RWPE1 (cell line): ENCODE measurements at regions not wholly inside any gene's neighbourhood (a gene's known extent, or its start where the extent isn't known, plus 50 kb on each side); places are given as distances from the start of the nearest gene placed in this dataset.
"Not testable (repeated sequence)": the region's sequence is repeated elsewhere in the genome, so short reads cannot be mapped to it uniquely, and the experiment has no call there.

Experiments used
- CTCF ChIA-PET: fragments of 350-600 bp; sonication (Branson Sonifier 250); formaldehyde crosslinking; extraction: SDS; loops from one replicate; lab custom pipeline; 2021; lab: Yijun Ruan, JAX
- POLR2A ChIA-PET: fragments of 400-600 bp; formaldehyde crosslinking; extraction: SDS; loops from one replicate; lab custom pipeline; 2020; ENCODE audit warnings: antibody characterized with exemption; ENCODE audit not compliant: low non-redundant PET; lab: Yijun Ruan, JAX
- DNase-seq: peaks from one replicate; pipeline ENCODE4 v3.0.0; 2012; ENCODE audit warnings: low spot score
- H3K27ac ChIP-seq: fragments of 450-650 bp; 2 replicates; pipeline ENCODE4 v1.5.1; 2017
- TF ChIP-seq, protein P1 (sequence below): fragments of 450-650 bp; conservative IDR thresholded peaks from 2 replicates; pipeline ENCODE4 v1.5.1; 2017; ENCODE audit warnings: low read depth, mild to moderate bottlenecking

DNA sequence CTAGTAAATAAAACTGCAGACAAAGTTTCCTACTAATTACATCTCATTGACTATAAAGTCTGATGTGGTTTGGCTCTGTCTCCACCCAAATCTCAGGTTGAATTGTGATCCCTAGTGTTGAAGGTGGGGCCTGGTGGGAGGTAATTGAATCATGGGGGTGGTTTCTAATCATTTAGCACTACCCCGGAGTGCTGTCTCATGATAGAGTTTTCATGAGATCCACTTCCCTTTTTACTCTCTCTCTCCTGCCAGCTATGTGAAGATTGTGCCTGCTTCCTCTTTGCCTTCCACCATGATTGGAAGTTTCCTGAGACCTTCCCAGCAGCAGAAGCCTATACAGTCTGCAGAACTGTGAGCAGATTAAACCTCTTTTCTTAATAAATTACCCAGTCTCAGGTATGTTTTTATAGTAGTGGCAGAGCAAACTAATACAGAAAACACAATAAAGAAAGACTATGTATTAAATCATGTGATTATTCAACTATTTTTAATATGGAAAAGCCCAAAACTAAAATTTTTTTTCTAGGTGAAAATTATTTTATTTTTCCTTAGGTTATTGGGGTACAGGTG is 232.1 kb downstream of the FZD1 start:
- no peak overlapping the region for H3K27ac ChIP-seq
- CTCF ChIA-PET: no interaction called here
- DNase-seq: no peak
- TF ChIP-seq, protein P1, sequence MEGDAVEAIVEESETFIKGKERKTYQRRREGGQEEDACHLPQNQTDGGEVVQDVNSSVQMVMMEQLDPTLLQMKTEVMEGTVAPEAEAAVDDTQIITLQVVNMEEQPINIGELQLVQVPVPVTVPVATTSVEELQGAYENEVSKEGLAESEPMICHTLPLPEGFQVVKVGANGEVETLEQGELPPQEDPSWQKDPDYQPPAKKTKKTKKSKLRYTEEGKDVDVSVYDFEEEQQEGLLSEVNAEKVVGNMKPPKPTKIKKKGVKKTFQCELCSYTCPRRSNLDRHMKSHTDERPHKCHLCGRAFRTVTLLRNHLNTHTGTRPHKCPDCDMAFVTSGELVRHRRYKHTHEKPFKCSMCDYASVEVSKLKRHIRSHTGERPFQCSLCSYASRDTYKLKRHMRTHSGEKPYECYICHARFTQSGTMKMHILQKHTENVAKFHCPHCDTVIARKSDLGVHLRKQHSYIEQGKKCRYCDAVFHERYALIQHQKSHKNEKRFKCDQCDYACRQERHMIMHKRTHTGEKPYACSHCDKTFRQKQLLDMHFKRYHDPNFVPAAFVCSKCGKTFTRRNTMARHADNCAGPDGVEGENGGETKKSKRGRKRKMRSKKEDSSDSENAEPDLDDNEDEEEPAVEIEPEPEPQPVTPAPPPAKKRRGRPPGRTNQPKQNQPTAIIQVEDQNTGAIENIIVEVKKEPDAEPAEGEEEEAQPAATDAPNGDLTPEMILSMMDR: no peak
- POLR2A ChIA-PET: no interaction called here

DNA sequence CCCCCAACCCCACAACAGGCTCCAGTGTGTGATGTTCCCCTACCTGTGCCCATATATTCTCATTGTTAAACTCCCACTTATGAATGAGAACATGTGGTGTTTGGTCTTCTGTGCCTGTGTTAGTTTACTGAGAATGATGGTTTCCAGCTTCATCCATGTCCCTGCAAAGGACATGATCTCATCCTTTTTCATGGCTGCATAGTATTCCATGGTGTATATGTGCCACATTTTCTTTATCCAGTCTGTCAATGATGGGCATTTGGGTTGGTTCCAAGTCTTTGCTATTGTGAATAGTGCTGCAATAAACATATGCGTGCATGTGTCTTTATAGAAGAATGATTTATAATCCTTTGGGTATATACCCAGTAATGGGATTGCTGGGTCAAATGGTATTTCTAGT is 233.0 kb downstream of the FZD1 start:
- DNase-seq, H3K27ac ChIP-seq, POLR2A ChIA-PET, CTCF ChIA-PET: not testable (repeated sequence)

DNA sequence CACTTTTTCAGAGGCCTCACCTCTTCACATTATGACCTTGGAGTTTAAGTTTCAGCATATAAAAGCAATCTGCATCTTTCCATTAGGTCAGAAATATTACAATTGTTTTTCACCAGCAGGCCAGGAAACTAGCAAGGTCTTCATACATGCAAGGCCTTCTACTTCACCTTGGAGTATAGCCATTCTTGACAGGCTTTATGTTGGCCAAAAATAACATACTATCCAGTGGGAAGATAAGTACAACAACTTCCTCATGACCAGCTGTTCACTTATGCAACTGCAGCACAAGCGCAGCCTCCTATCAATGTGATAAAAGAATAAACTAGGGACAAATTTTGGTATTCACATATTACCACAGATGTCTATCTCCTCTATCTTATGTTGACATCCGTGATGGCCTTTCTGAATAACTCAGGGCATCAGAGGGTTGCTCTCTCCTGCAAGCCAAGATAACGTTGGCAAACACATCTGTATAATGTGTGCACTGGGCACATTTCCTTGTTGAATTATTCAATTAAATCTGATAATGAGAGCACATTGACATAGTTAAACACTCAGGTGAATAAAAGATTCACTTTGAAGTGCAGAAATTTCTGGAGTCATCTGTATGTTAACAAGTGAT is 239.8 kb downstream of the FZD1 start:
- CTCF ChIA-PET: no interaction called here
- POLR2A ChIA-PET: no interaction called here
- TF ChIP-seq, protein P1: no peak
- DNase-seq: no peak
- H3K27ac ChIP-seq: no peak overlapping the region

DNA sequence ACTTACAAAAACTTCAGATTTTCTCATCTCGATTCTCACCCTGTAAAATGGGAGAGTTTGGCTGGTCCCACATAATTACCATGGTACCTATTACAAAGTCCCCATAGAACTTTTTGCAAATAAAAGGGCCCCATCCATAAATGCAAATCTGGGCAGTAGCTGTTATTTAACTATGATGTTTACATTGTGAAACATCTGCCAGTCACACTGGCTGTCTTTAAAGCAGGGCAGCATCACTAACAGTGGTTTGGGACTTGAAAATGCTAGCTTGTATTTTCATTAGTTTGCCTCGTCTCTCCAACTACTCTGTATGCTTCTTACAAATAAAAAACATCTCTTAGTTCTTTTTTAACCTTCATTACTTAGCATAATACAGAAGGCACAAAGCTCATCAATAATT is 240.7 kb downstream of the FZD1 start:
- no peak for DNase-seq
- ChIA-PET CTCF (interaction anchor here (0.8 kb wide), 1 partner anchor 371 kb away, joined by 3 read pairs; no protein-coding TSS in a partner anchor), POLR2A (no interaction called here)
- H3K27ac ChIP-seq: no peak overlapping the region
- TF ChIP-seq, protein P1: no peak

DNA sequence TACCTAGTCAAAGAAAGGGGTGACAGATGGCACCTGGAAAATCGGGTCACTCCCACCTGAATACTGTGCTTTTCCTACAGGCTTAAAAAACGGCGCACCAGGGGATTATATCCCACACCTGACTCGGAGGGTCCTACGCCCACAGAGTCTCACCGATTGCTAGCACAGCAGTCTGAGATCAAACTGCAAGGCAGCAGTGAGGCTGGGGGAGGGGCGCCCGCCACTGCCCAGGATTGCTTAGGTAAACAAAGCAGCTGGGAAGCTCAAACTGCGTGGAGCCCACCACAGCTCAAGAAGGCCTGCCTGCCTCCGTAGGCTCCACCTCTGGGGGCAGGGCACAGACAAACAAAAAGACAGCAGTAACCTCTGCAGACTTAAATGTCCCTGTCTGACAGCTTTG is 242.7 kb downstream of the FZD1 start:
- POLR2A ChIA-PET, CTCF ChIA-PET, H3K27ac ChIP-seq, DNase-seq: not testable (repeated sequence)

DNA sequence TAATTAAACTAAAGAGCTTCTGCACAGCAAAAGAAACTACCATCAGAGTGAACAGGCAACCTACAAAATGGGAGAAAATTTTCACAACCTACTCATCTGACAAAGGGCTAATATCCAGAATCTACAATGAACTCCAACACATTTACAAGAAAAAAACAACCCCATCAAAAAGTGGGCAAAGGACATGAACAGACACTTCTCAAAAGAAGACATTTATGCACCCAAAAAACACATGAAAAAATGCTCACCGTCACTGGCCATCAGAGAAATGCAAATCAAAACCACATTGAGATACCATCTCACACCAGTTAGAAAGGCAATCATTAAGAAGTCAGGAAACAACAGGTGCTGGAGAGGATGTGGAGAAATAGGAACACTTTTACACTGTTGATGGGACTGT is 247.6 kb downstream of the FZD1 start:
- CTCF ChIA-PET, DNase-seq, H3K27ac ChIP-seq, POLR2A ChIA-PET: not testable (repeated sequence)

DNA sequence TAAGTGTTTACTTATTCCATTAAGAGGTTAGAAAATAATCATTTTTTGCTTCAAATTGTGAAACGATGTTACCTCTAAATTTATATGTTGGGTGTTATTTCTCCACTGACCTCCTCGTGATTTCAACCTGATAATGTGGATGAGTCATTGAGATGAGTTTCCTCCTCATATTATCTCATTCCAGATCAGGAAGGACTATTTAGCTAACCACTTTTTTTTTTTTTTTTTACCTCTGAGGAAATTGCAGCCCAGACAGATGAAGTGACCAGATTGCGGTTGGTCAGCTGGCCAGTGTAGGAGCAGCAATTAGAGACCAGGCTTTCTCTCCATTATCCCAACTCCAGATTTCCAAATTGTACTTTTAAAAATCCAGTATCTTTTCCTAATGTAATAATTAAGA is 248.7 kb downstream of the FZD1 start:
- CTCF ChIA-PET: interaction anchor here (0.6 kb wide), 1 partner anchor 114 kb away, joined by 3 read pairs; no protein-coding TSS in a partner anchor
- POLR2A ChIA-PET: no interaction called here
- H3K27ac ChIP-seq: no peak overlapping the region
- DNase-seq: peak; percentile 21
- TF ChIP-seq, protein P1: no peak

DNA sequence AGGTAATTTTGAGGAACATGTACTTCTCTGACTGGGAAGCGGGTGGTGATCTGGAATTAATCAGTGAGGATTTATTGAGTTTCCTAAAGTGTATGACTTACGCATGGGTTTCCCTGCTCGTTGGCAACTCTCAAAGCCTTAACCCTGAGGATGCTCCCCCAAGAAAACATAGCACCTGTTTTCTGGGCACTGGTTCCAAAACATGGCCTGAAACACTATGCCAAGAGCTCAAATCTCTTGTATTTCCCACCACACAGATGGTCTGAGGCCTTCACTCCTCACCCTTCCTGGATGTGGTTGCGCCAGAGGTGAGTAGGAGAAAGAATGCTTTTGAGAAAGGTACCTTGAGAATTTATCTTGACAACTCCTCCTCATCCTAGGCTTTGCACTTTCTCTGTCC is 250.4 kb downstream of the FZD1 start:
- TF ChIP-seq, protein P1: no peak
- ChIA-PET CTCF (no interaction called here), POLR2A (no interaction called here)
- H3K27ac ChIP-seq: no peak overlapping the region
- no peak for DNase-seq
